ENCODE measurements at regions not wholly inside any gene's neighbourhood (a gene's known extent, or its start where the extent isn't known, plus 50 kb on each side); places are given as distances from the start of the nearest gene placed in this dataset.
A peak's percentile ranks its signal among the peaks of the same experiment; 100 is the strongest.

DNA sequence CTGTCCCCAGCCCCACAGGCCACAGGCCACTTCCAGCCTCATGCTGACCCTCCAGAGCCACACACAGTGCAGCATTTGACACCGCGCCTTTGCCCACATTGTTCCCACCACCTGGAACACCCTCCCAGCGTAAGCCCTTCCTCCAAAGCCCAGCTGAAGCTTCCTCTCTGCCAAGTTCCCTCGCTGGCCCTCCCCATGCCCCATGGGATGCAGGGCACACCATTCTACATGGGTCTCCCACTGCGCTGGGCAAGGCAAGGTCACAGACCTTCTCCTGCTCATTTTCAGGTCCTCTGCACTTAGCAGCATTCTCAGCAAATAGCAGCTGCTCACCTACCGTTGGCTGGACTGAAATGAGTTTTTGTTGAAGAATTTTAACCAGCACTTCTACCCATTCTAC lies 455.5 kb downstream of the EIPR1 start:
- intact Hi-C loops (cut with DNase I), result no loop called here
- peak; percentile 13 for DNase-seq
- no peak for ATAC-seq (ENCODE audit: poor library complexity)

DNA sequence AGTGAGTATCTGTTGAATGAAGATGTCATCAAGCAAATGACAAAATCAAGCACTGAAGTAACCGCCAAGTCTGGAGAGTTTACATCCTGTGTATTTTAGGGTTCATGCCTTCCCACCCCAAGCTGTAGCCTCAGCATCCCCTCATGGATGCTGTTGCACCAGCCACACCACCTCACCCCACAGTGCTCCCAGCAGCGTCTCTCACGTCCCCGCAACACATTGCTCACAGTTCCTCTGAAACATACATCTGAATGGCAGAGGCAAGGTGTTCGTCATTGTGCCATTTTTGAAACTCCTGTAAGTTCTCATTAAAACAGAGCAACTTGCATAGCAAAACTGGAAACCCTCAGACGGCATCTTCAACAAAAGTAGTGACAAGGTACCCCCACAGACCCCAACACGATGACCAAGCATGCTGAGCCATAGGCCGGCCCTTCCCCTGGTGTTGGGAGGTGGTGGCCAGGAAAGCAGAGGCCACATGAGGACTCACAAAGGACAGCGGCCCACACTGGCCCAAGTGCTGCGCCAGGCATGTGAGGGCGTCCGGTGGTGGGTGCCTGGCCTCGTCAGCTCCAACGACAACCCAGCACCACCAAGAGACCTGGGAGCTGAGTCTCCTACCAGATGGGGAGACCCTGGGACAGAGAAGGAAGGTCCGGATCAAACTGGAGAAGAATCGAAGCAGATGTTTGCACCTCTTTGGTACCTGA lies 456.5 kb downstream of the EIPR1 start:
- ATAC-seq (ENCODE audit: poor library complexity) (no peak), DNase-seq (no peak)
- intact Hi-C loops (cut with DNase I), result no loop called here

DNA sequence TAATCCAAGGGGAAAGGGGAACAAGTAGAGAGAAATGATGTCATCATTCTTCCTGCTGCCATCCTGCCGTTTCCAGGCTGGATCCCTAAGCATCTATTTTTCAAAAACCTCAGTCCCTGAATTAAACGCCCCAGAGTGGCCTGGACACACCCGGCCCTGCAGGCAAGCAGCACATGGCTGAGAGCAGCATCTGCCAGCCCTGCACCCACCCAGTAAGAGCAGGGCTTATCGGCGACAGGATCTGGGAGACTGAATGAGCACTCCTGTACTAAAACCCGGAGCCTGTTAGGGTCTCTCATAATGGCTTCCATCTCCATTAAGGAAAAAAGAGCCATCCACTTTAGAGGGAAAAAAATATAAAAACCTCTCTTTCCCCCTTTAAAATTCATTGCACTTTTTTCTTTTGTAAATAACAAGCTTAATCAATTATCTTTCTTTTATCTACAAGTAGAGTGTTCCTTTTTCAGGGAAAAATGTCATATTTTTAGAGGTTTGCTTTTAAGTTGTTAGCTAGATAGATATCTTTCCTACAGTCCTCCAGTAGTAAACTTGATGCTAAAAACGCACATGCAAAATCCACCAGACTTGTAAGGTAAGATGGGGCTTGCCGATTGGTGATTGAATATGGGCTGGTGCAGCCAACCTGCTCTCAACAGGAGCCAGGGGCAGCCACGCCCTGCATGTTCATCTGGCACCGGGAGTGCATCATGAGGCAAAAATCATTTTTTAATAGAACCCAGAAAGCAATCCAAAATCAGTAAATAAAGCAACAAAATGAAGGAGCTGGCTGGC lies 457.8 kb downstream of the EIPR1 start:
- DNase-seq, result peak; percentile 11
- no peak for ATAC-seq (ENCODE audit: poor library complexity)

DNA sequence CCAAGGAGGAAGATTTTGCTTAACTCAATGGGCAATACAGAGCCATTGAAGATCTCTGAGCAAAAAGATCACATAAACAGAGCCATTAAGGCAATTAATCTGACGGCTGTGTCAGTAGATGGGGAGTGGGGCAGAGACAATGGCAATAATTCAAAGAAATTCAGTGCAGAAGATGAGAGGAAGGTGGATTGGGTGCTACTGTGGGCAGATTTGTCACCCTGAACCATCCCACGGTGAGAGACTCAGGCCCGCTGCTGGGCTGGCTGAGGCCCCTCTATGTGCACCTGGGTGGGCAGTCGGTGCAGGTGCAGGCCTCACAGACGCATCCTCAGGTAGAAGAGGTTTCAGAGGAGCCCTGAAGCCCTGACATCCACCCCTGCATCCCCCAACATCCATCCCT lies 458.6 kb downstream of the EIPR1 start:
- intact Hi-C loops (cut with DNase I), result no loop called here
- peak; percentile 17 for DNase-seq
- ATAC-seq (ENCODE audit: poor library complexity), result no peak

More for the DNA sequence above, 457.8 kb downstream of the EIPR1 start:
- intact Hi-C loops (cut with DNase I), result no loop called here

DNA sequence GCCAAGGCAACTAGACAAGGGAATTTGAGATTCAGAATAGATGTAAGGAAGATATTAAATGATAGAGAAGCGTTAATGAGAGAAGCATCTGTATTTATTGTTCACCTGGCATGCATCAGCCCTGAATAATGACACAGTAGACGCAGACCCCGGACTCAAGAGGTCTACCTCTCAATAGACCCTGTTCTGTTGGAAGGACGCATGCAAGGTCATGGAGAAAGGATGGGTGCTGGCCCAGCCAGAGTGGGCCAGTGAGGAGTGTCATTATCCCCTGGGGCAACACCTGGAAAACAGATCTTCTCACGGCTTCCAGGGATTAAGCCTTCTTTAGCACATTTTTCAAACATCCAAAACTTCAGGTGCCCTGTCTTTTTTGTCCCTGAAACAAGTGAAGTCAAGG lies 461.0 kb downstream of the EIPR1 start:
- intact Hi-C loops (cut with DNase I), result no loop called here
- no peak for ATAC-seq (ENCODE audit: poor library complexity)
- DNase-seq, result no peak

DNA sequence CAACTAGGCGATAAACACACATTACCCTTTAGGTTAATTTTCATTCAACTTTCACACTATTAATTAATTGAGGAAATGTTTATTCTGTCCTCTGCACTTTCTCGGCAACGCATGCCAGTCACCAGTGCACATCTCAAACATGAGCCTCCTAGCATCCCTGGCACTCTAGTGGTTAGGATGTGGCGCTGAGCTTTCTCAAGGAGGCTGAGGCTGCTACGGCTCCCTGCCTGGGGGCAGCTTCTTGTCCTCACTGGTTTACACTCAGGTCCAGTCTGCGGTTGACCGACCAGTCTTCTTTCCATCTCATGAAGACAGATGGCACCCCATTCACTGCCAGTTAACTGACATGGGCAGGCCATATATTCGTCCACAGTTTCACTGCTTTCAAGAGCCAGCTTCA lies 463.4 kb downstream of the EIPR1 start:
- ATAC-seq (ENCODE audit: poor library complexity) (no peak), DNase-seq (no peak)
- intact Hi-C loops (cut with DNase I), result no loop called here

DNA sequence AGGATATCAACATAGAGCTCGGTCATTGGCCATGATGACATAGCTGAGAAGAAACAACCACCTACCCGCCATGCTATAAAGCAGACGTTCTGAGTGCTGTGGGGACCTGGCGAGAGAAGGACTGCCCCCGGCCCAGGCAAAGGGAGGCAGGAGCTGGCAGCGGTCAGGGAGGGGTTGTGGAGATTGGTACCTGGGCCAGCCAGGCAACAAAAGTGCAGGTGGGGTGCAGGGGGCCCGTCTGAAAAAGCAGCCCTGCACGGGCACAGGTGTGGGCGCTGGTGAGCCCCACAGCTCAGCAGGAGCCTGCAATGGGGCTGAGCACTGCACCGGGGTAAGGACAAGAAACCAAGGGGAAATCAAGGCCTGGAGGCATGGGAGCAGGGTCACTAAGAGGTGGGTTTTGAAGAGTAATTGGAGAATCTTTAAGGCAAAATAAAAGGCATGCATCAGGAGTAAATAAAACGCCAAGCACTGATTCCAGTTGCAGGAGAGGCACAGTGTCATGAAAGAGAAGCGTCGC lies 464.0 kb downstream of the EIPR1 start:
- ATAC-seq (ENCODE audit: poor library complexity) (no peak), DNase-seq (no peak)
- intact Hi-C loops (cut with DNase I), result no loop called here

DNA sequence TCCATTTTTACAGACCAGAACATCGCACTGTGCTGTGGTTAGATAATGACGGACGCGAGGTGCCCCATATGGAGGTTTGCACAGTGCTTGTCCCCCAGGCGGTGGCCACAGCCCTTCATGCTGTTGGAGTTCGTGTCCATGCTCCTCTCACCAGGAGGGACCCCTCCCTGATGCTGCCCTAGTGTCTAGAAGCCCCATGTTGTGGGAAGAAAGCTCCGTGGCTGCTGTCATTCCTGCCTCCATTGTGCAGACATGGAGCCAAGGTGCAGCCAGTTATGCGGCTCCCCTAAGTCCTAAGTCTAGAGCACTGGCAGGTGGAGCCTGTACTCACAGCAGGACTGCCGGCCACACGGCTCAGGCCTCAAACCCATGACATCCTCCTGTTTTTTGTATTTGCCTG lies 464.9 kb downstream of the EIPR1 start:
- no peak for DNase-seq
- ATAC-seq (ENCODE audit: poor library complexity), result no peak
- intact Hi-C loops (cut with DNase I), result no loop called here

DNA sequence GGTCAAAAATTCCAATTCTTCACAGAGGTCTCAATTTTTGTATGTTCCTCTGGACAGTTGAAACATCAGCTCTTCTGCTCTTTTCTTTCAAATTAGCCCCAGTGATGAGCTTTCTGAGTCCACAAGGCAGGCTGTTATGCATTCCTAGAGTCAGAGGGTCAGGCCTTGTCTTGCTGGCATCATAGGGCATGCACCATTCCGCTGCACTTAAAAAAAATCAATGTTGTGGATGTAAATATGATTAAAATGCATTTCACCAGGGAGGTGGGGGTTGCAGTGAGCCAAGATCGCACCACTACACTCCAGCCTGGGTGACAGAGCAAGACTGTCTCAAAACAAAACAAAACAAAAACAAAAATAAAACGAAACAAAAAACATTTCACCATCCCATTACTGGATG lies 465.3 kb downstream of the EIPR1 start:
- ATAC-seq (ENCODE audit: poor library complexity), result no peak
- intact Hi-C loops (cut with DNase I), result no loop called here

DNA sequence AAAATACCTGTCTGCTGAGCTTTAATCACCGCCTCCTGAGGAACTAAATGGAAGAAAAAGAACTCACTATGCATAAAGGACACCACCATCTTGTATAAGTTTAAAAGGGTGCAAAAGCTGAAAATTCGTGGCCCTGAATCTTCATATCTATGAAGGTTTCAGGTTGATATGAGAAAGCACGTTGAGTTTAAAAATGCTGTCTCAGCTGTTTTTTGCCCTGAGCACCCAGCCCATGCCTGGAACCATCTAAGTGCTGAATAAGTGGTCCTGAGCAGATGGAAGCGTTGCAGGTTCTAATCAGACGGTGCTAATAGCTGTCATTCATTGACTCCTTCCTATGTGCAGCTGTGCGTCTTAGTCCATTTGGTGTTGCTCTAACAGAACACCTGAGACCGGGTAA lies 467.4 kb downstream of the EIPR1 start:
- ATAC-seq (ENCODE audit: poor library complexity) (no peak), DNase-seq (no peak)
- intact Hi-C loops (cut with DNase I), result no loop called here

More for the DNA sequence above, 465.3 kb downstream of the EIPR1 start:
- no peak for DNase-seq

DNA sequence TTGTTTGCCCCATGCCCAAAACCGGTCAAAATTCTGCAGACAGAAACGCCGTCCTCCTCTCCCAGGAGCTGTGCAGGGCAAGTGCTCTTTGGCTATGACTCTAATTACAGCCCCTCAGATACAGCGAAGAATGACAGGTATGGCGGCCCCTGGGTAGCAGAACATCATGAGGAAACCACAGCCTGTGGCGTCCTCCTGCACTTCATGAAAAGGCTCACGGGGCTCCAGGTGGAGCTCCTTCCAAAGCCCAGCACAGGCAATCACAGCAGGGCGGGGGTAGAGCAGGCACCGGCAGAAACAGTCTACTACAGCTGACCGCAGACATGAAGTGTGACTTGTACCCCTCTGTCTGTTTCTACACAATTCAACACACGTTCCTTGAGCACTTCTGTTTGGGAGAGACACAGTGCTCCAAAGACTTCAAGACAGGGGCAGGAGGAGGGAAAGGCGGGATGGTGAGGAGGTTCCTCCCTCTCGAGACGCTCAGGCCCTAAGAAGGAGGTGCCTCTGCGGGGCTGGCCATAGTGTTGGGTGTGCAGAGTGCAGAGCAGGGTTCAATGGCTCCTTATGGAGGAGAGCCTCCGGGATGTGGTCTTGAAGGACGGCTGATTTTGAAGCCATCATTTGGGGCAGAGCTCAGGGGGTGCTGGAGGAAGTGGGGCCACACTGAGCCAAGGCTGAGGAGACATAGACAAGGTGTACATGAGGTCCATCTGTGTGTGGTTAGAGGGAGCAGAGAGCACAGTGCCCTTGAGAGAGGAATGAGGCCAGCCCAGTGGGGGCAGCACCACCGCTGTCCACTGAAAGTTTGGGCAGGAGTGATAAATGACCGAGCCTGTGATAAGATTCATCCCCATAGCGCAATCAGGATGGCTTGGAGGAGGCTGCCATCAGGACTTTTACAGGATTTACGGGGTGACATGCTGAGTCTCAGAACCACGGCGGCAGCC lies 468.3 kb downstream of the EIPR1 start:
- no peak for ATAC-seq (ENCODE audit: poor library complexity)
- intact Hi-C loops (cut with DNase I), result no loop called here

DNA sequence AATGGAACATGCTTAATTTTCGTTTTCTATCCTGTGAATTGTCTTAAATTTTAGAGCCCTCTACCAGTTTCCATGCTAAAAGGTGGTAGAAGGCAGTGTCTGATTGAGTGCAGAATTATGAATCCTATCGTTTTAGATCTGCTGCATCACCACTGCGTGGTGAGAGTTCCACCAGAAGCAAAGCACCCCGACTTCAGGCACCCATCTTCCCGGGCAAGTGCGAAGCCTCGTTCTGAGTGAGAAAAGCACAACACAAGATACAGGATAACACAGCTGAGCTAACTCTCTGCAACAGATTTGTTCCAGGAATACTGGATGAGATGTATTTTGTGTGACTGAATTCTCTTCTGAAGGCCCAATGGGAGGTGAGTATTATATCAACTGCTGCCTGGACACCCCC lies 471.5 kb downstream of the EIPR1 start:
- intact Hi-C loops (cut with DNase I), result no loop called here
- ATAC-seq (ENCODE audit: poor library complexity) (no peak), DNase-seq (no peak)

More for the DNA sequence above, 468.3 kb downstream of the EIPR1 start:
- DNase-seq, result no peak

DNA sequence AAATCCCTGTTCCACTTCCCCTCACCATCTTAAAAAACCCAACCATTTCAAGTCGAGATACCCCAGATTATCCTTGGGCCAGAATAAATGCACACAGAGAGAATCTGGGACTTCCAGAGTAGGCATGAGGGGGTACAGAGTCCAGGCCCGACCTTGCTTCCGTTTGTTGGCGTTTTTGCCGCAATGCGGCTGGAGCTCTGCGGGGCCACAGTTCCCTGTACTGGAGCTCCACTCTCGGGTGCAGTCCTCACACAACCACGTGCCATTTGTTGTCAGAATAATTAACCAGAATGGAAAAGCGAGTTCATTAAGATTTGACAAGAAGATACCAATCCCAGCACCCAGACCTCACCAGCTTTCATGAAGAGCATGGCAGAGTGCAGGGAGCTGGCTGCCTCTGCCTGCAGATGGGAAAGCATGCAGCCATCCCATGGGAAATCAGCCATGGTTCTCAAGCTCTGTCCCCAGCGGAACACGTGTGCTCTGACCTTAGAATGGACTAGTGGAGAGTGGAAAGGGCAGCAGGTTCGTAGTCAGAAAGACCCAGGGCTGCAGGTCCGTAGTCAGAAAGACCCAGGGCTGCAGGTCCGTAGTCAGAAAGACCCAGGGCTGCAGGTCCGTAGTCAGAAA lies 472.8 kb downstream of the EIPR1 start:
- intact Hi-C loops (cut with DNase I), result no loop called here
- DNase-seq (no peak), ATAC-seq (ENCODE audit: poor library complexity) (no peak)

DNA sequence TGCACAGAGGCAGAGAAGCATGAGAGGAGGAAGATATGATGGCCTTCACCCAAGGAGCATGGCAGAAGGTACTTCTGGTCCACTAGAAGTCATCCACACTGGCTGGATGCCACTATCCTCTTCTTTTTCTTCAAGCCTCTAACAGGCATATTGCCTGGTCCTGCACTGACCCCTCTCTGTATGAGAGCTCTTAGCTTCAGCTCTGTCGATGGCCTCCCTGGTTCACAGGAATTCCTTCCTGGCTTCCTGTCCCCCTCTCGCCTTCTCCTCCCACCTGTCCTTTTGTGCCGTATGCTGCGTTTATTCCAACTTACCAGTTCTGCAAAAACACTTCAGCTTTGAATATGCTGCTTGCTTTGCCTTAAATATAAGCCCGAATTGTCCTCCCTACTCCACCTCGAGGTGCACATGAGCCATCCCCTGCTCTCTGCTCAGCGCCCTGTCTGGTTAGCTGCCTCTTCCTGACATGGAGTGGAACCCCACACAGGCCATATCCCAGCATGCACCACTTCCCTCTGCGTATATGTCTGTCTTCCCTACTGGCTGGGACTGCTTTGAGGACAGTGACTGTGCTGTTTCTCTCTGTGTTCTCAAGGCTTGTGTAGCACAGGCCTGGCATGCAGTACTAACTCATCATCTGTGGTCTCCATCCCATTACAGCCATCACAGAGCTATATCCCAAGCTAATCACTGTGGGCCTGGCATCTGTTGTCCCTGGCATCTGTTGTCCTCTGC lies 474.9 kb downstream of the EIPR1 start:
- ATAC-seq (ENCODE audit: poor library complexity), result no peak

DNA sequence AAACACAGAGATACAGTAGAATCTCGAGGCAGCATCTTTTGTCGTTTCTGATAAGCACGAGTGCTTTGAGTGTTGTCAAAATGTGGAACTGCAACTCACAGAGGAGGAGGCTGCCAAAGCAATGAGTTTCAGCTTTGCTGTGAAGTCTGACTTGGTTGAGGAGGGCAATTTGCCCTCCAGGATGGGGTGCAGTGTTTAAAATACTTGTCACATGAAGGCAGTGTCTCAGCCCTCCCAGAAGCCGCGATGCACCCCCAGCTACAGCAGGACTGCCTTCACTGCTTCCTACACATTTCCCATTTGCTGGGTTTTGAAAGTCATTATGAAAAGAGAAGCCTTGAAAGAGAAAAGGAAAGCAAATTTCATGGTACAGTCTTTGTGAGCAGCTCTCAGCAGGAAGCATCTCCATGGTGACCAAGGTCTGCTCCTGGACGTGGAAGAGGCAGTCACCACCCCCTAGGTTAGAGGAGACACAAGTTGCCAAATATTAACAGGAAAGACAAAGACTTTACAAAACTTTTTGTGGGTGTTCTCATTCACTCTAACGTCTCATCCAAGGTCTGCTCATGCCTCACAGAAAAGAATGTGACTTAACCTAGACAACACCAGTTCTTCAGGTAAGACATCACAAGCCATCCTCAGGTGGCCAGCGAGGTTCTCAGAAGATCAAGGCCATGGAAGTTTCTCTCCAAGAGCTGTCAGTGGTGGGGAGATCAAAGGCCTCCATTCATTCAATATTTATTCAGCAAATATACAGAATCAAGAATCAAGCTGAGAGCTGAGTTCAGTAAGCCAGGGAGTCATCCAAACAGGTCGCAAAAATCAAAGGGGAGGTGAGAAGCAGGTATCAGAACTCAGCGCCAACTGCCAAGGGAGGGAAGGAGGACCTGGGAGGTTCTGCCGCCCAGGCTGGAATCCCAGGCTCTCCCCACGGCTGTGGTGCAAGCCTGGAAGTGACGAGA lies 476.0 kb downstream of the EIPR1 start:
- no peak for ATAC-seq (ENCODE audit: poor library complexity)
- intact Hi-C loops (cut with DNase I), result no loop called here
- no peak for DNase-seq

More for the DNA sequence above, 474.9 kb downstream of the EIPR1 start:
- DNase-seq, result no peak
- intact Hi-C loops (cut with DNase I), result no loop called here

DNA sequence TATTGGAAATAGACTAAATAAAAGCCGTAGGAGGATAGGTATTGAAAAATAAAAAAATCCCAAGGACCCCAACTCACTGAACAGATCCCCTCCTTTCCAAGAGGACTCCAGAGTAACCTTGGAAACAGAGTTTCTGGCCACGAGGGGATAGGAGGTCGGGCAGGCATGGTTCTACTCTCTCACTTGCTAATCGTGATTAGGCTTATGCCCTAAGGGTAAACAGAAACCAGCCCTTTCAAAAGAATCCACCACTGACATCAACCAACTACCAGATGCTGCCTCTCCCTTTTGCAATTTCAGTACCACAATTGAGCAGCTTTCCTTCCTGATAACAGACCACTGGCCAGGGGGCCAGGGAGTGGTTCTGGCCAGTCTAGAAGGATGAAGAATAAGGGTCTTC lies 477.8 kb downstream of the EIPR1 start:
- intact Hi-C loops (cut with DNase I), result no loop called here
- no peak for DNase-seq
- ATAC-seq (ENCODE audit: poor library complexity), result no peak

DNA sequence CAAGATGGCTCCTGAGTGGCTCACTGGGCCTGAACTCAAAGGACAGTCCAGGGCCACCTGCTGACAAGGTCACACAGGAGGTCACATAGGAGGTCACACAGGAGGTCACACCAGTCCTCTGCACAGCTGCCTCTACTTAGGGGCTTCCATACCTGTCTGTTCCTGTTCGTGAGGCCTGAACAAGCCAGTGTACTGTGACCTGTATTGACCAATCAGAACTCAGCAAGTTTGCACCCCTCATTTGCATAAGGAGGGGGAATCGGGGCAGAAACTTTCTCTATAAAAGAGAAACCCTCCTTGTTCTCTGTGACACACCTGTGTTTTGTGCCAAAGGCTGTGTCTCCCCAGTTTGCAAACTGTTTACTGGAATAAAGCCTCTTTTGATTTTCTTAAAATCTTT lies 478.9 kb downstream of the EIPR1 start:
- ATAC-seq (ENCODE audit: poor library complexity) (no peak), DNase-seq (no peak)
- intact Hi-C loops (cut with DNase I), result no loop called here
